ENCODE measurements at regions not wholly inside any gene's neighbourhood (a gene's known extent, or its start where the extent isn't known, plus 50 kb on each side); places are given as distances from the start of the nearest gene placed in this dataset.
A peak's percentile ranks its signal among the peaks of the same experiment; 100 is the strongest.
"Not testable (repeated sequence)": the region's sequence is repeated elsewhere in the genome, so short reads cannot be mapped to it uniquely, and the experiment has no call there.

DNA sequence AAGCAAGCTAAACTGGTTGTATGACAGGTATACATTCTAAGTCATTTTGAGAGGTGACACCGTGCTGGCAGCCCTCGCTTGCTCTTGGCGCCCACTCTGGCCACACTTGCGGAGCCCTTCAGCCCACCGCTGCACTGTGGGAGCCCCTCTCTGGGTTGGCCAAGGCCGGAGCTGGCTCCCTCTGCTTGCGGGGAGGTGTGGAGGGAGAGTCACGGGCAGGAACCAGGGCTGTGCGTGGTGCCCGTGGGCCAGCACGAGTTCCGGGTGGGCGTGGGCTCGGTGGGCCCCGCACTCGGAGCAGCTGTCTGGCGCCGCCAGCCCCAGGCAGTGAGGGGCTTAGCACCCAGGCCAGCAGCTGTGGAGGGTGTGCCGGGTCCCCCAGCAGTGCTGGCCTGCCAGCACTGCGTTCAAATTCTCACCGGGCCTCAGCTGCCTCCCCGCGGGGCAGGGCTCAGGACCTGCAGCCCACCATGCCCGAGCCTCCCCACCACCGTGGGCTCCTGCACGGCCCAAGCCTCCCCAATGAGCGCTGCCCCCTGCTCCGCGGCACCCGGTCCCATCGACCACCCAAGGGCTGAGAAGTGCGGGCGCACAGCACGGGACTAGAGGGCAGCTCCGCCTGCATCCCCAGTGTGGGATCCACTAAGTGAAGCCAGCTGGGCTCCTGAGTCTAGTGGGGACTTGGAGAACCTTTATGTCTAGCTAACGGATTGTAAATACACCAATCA is 269.0 kb upstream of the MKLN1 start:
- not testable (repeated sequence) for DNase-seq

DNA sequence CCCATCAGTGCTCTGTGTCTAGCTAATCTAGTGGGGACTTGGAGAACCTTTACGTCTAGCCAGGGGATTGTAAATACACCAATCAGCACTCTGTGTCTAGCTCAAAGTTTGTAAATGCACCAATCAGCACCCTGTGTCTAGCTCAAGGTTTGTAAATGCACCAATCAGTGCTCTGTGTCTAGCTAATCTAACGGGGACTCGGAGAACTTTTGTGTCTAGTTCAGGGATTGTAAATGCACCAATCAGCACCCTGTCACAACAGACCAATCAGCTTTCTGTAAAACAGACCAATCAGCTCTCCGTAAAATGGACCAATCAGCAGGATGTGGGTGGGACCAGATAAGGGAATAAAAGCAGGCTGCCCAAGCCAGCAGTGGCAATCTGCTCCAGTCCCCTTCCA is 268.3 kb upstream of the MKLN1 start:
- DNase-seq: not testable (repeated sequence)

DNA sequence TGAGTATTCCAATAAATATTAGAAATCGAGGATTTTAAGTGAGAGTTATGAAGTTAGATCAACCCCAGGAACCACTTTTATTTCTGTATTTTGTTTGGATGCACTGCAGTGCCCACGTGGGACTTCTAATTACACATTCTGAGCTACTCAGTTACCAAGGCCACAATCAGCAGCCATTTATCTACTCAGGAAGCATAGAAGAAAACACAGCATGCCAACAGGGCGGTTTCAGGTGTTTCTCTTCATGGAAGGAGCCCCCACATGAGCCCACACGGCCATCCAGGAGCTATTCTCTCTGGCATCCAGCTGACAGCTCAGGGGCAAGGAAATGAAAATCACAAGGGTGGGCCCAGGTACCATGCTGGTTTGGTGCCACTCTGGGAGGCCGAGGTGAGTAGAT is 266.5 kb upstream of the MKLN1 start:
- no peak for DNase-seq

DNA sequence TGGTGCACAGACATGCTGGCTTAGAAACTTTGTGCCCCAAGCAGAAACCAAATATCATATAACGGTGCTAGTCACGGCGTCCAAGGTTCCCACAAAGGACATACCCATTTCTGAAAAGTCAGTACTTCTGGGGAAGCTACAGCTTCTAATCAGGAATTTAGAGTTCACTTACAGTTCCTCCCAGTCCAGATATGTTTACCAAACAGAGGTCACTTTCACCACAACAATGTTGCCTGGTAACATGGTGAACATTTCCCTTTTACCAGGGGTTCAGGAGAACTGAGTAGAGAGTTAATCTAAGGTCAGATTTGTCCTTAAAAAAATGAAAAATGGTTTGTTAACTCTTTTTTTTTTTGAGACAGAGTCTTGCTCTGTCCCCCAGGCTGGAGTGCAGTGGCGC is 265.9 kb upstream of the MKLN1 start:
- no peak for DNase-seq

DNA sequence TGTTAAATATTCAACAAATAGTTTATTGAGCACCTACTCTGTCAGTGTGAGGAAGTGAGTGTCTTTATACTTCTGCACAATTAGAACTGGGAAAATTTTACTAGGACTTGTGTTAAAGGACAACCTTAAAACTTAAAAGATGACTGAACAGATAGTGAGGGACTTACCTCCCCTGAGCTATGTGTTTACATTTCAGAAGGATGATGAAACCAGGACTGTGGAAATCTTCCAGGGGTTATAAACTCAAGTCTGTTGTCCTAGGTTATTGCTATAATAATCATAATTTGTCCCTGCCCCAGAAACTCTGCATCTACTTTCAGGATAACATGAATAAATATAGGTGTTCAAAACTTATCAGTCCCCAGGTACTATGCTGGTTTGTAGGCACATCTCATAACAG is 261.0 kb upstream of the MKLN1 start:
- DNase-seq: no peak

DNA sequence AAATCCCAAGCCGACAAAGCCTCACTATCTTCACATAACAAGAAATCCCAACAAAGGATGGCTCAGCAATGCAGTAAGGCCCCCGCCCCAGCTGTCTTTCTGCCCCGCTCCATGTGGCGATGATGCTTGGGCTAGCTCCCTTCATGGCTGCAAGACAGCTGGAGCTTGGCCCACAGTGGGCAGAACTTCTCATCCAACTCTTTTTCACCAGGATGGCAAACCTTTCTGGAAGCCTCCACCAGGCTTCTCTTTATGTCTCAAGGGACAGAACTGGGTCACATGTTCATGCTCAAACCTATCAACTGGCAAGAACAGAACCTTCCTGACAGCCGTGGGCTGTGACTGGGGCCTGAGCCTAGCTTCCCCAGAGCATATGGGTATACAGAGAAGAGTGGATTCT is 260.5 kb upstream of the MKLN1 start:
- no peak for DNase-seq

DNA sequence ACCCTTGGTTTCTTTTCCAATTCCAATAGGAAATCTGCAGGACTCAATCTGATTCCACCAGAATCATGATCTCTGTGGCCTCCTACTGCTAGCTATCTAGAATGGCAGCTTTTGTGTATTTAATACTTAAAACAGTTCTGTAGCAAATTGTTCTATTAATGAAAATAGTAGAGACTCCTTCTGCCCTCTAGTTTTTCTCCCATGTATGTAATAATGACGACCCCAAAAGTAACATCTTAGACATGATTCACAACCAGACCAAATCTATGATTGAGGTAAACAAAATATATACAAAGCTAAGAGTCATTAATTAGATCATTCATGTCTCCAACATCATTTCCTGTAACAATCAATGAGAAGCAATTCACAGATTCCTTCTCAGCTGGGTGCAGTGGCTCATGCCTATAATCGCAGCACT is 259.1 kb upstream of the MKLN1 start:
- no peak for DNase-seq

DNA sequence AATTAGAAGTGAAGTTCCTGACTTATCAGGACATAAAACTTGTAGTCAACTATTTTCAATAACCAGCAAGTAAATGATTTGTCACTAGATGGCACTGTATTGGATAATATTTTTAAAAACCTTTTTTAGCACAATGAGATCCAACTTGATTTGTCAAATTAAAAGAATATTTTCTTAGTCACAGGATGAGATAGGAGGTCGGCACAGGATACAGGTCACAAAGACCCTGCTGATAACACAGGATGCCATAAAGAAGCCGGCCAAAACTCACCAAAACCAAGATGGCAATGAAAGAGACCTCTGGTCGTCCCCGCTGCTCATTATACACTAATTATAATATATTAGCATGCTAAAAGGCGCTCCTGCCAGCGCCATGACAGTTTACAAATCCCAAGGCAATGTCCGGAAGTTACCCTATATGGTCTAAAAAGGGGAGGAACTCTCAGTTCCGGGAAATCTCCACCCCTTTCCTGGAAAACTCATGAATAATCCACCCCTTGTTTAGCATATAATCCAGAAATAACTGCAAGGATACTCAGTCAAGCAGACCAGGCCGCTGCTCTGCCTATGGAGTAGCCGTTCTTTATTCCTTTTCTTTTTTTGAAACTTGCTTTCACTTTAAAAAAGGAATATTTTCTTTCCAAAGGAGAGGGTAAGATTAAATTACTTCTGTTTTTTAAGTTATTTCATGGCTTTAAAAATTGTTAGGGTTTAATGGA is 255.7 kb upstream of the MKLN1 start:
- peak; percentile 69 for DNase-seq

DNA sequence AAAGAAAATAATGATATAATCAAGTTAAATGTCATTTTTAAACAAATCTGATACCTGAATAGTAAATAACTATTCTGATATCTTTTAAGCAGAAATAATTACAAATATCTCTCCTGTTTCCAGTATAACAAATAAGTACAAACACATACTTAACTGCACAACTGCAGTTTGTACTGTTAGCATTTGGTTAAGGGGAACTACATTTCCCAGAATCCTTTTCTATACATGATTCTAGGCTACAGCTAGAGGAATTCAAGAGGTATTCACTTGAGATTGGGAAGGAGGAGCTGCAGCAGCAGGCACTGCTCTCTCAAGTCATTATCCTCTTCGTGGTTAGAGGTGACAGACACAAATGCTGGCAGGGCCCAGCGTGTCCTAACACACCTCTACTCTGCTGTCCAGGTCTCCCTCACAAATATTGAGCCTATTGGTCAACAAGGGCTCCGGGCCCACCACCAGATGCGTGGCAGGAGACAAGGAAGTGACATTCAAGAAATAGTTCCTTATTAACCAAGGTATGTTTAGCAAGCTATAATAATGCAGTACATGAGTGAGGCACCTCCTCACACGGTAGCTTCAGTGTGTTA is 255.1 kb upstream of the MKLN1 start:
- peak; percentile 59 for DNase-seq

DNA sequence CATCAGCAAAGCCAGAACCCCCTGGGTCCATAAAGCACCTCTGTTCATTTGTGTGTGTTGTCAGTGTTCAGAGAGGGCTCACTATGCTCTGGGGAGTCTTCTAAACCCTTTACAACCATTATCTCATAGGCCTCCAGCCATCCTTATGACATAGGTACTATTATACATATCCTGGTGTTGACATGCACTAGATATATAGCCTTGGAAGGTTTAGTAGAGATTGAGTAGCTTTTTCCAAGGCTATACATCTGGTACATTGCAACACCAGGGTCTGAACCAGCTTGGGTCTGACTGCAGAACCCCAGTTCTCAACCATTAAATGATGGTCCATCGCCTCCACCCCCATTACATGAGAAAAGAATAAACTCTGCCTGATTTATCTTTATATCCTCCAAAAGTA is 253.6 kb upstream of the MKLN1 start:
- no peak for DNase-seq

DNA sequence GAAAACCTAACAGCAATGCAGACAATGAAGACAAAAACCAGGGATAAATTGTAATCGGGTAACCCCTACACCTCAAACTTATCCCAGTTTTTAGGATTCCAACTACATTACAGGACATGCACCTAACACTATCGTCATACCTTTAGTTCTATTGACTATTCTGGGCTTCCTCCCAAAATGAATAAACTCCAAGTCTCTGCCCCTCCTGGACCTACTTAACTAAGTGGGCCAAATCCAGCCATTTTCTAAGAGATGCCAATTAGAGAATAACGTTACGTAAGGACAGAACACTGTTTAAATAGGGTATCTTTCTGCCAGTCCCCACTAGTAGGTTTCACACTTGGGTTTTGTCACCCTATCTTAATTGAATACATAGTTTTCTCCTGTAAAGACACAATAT is 253.1 kb upstream of the MKLN1 start:
- no peak for DNase-seq

DNA sequence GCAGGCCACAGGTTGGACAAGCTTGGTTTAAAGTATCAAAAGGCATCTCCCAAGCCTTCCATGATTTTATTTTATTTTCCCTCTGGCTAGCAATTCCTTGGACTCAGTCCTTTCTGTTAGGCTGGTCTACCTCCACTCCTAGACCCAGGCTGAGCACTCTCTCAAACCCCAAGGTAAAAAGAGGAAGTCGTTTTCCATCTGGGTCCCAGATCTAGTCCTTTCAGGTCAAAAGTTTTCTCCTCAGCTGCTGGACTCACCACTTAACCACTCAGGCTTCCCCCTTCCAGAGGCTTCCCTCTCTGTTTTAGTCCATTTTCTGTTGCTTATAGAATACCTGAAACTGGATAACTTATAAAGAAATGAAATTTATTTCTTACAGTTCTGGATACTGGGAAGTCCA is 252.3 kb upstream of the MKLN1 start:
- DNase-seq: peak; percentile 28

DNA sequence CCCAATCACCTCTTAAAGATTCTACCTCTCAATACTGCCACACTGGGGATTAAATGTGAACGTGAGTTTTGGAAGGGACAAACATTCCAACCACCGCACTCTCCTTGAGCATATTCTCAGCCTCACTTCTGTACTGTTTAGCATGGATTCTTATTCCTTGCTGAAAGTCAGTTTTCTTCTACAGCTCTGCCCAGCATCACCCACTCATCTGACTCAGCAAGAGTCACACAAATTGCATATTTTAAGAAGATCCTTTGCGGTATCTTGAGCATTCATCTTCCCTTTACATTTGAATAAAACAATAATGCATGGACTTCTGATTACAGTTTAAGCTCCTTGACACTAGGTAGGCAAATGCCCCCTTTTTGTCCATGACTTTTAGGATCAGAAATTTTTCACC is 251.6 kb upstream of the MKLN1 start:
- DNase-seq: no peak

DNA sequence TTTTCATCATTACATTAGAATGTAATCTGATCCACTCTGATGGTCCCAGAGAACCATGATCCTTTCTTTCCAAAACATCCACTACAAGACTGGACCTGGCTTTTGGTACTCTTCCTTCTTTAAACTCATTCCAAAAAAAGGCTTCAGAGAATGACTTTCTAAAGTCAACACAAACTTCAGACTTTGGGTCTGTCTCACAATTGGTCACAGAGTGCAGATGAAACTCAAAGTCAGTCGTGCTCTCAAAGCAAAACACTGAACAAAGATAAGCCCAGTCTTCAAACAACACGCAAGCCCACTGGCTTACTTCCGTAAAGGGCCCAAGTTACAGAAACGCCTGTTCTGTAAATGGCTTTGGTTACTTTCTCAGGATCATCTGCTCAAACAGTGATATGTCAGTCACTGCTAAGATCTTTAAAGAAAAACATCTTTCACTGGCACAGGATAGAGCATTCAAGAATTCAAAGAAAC is 250.9 kb upstream of the MKLN1 start:
- no peak for DNase-seq

DNA sequence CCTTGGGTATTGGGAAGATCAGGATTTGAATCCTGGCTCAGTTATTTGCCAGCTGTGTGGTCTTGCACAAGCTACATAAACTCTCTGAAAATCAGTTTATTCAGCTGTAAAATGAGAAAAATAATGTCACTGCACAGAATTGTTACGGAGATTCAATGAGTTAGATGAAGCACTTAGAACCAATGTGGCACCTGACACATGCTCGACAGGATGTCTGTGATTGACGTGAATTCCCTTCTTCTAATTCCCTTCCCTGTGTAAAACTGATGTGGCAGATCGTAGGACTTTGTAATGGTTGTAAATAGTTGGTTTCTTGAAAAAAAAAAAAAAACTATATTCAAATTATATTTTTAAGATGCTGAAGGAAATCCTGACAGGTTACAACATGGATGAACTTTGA is 249.9 kb upstream of the MKLN1 start:
- DNase-seq: no peak

DNA sequence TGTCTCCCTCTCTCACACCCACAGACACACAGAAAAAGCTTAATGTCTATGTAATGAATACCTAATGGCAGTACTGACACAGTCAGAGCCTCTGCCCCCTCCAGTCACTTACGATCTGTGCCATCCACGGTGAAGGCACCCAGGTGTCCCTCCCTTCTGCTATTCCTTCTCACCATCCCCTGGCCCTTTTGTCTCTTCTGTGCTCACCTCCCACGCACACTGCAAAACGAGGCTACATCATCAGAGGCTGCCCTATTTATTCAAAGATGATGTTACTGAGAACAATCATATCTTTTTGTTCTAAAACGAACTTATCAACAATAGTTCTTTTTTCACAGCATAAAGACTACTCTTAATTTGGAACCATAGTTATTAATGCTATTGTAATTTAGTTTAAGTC is 246.9 kb upstream of the MKLN1 start:
- DNase-seq: no peak

DNA sequence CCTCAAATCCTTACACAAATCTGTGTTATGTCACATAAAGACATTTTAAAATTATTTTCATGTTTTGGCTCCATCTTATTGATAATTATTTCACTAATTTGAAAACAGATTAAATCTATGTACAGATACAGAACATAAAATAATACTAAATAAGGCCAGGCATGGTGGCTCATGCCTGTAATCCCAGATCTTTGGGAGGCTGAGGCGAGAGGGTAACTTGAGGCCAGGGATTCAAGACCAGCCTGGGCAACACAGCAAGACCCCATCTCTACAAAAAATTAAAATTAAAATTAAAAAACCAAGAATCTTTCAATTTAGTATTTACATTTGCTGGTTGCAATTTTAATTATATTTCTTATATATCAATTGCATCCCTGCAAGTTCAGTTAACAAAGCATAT is 246.4 kb upstream of the MKLN1 start:
- DNase-seq: no peak

DNA sequence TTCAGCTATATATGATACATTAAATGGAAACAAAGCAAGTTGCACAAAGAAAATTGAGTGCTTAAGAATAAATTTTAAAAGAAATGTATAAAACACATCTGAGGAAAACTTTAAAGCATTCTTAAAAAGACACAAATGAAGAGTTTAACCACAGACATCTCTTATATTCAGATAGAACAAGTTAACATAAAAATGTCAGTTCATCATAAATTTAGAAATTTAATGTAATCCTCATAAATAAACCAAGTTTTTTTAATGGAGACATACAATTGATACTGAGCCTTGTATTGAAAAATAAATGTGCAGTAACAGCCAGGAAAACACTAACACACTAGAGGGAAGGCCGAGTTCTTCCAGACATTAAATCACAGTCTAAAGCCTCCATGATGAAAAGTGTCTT is 243.9 kb upstream of the MKLN1 start:
- no peak for DNase-seq

DNA sequence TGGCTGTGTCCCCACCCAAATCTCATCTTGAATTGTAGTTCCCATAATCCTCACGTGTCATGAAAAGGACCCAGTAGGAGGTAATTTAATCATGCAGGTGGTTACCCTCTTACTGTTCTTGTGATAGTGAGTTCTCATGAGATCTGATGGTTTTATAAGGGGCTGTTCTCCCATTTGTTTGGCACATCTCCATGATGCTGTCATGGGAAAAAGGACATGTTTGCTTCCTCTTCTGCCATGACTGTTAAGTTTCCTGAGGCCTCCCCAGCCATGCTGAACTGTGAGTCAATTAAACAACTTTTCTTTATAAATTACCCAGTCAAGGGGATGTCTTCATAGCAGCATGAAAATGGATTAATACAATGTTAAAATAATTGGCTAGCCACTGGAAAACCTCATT is 243.3 kb upstream of the MKLN1 start:
- not testable (repeated sequence) for DNase-seq

DNA sequence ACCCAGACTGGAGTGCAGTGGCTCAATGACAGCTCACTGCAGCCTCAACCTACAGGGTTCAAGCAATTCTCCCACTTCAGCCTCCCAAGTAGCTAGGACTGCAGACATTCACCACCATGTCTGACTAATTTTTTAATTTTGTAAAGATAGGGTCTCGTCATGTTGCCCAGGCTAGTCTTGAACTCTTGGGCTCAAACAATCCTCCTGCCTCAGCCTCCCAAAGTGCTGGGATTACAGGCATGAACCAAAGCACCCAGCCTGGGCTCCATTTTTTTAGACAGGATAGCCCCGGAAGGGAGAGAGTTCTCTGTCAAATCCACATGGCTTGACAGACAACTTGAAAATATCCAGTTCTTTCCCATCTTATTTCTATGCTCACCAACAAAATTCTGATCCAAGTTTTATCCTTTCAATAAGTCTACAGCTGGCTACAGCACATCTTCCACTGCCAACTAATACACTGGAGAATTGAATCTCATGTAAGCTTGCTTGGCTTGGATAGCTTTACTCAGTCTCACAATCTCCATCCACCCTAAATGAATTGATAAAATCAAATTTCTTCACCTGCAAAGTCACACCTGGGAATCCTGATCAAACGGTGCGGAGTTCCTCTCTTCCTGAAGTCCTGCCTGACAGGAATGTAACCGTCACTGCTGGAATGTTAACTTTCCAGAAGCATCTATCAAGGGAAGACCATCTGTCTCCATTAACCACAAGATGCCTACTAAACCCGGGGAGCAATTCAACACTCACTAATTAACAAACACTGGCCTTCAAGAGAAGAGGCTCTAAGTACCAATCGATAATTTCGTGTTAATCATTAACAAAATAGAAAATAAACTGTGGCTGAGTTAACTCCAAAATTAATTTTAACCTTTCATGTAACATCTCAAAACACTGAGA is 239.7 kb upstream of the MKLN1 start:
- no peak for DNase-seq

DNA sequence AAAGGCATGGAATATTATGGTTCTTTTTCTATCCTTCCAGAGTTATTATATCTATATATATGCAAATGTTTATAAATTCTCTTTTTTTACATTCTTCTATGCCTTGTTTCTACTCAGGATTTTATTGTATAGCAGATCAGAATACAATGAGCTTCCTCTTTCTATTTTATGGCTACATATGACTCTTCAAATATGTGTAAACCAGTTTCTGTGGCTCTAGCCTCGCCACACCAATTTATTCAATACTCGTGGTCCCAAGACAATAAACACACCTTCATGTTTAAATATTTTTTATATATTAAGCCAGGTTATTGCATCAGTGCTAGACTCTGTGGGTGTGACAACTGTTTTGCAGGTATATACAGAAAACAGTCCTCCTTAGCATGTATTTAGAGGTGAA is 237.5 kb upstream of the MKLN1 start:
- no peak for DNase-seq

DNA sequence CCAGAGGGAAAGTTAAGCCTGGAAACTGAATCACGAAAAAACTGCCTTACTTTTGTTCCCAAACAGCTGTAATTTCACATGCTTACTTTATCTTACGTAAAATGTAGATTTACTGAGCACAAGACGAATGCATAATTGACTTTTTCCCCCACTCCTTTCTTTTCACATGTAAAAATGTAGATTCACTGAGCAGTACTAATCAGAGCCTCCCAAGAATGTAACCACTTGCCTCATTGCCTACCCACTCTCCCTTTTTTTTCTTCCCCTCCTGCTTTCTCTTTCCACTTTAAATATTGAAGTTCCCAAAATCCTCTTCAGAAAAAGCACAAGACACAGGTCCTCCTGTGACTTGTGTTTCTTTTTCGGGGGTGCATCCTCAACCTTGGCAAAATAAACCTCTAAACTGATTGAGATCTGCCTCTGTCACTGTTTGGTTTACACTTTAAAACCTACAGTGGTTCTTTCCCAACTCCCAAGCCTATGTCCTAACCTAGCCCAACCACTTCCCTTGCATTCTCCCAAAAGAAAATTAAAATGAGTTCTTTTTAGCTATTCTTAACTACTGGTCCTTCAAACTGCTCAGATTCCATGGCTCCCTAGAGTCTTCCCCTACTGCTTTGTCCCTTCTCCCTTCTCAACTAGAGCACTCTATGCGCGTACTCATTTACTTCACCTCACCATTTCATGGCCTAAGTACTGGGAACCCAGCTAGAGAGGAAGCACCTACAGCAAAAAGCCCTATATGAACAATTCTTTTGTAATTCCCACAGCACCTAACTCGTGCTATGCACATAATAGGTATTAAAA is 236.6 kb upstream of the MKLN1 start:
- DNase-seq: no peak
